ENCODE measurements at regions not wholly inside any gene's neighbourhood (a gene's known extent, or its start where the extent isn't known, plus 50 kb on each side); places are given as distances from the start of the nearest gene placed in this dataset.

GRCh38 chr13:50512474-50513299 is 330.8 kb downstream of the DLEU7 start:
- H3K9ac ChIP-seq = peak overlapping the region; percentile 72
- H3F3A ChIP-seq (ENCODE audit: insufficient read depth) = no peaks in the 10 kb centered on the region
- in situ Hi-C loops (cut with MboI) = no loop called here
- H2AFZ ChIP-seq = peak overlapping the region; percentile 98
- H3K9me3 ChIP-seq (ENCODE audit: low read depth) = no peaks in the 10 kb centered on the region
- no peaks in the 10 kb centered on the region for H3K9me2 ChIP-seq (ENCODE audit: insufficient read depth)
- no peaks in the 10 kb centered on the region for H3K79me2 ChIP-seq (ENCODE audit: insufficient read depth)
- no peaks in the 10 kb centered on the region for H4K20me1 ChIP-seq (ENCODE audit: insufficient read depth)
- WGBS, 2 experiments (ENCODE audit: low coverage in 1 of 2, low lambda C conversion rate in 2 of 2, missing lambda C conversion rate in 2 of 2) = 14 to 18% methylated on average over 12 of the region's 12 CpGs
- H3K4me3 ChIP-seq = peak overlapping the region; percentile 67
- TF ChIP-seq EZH2 (IDR thresholded peaks at IDR 0.05; ENCODE audit: insufficient read depth, poor library complexity, severe bottlenecking) (no peak), EZH2phosphoT487 (IDR thresholded peaks at IDR 0.05; ENCODE audit: insufficient read depth, low read depth) (no peak)
- DNase-seq = peak; percentile 68
- no peaks in the 10 kb centered on the region for H3K36me3 ChIP-seq (ENCODE audit: low read depth)
- no peaks in the 10 kb centered on the region for H3K27me3 ChIP-seq (replicated peaks; ENCODE audit: insufficient read depth)
- peak overlapping the region; percentile 94 for H3K4me2 ChIP-seq (ENCODE audit: unreplicated experiment)
- H3K27ac ChIP-seq = peak overlapping the region; percentile 27; the same call in 1 of the 2 replicates
- peaks cover 18% of the 10 kb centered on the region for H3K4me1 ChIP-seq (ENCODE audit: insufficient read depth)

GRCh38 chr13:50513300-50513877 is 330.1 kb downstream of the DLEU7 start:
- WGBS, 2 experiments (ENCODE audit: low coverage in 1 of 2, low lambda C conversion rate in 2 of 2, missing lambda C conversion rate in 2 of 2) = 72 to 86% methylated on average over 2 of the region's 2 CpGs
- Histone ChIP-seq H3K27me3 (replicated peaks; ENCODE audit: insufficient read depth) (no peaks in the 10 kb centered on the region), H3K9me2 (ENCODE audit: insufficient read depth) (no peaks in the 10 kb centered on the region), H3K36me3 (ENCODE audit: low read depth) (no peaks in the 10 kb centered on the region), H2AFZ (peak overlapping the region; percentile 98), H3K27ac (no peak overlapping the region), H3K9me3 (ENCODE audit: low read depth) (no peaks in the 10 kb centered on the region), H3K79me2 (ENCODE audit: insufficient read depth) (no peaks in the 10 kb centered on the region), H3K9ac (no peak overlapping the region), H3K4me3 (no peak overlapping the region), H3K4me1 (ENCODE audit: insufficient read depth) (peaks cover 18% of the 10 kb centered on the region), H3K4me2 (ENCODE audit: unreplicated experiment) (peak overlapping the region; percentile 94), H4K20me1 (ENCODE audit: insufficient read depth) (no peaks in the 10 kb centered on the region), H3F3A (ENCODE audit: insufficient read depth) (no peaks in the 10 kb centered on the region)
- DNase-seq = no peak
- in situ Hi-C loops (cut with MboI) = no loop called here
- TF ChIP-seq EZH2 (IDR thresholded peaks at IDR 0.05; ENCODE audit: insufficient read depth, poor library complexity, severe bottlenecking) (no peak), EZH2phosphoT487 (IDR thresholded peaks at IDR 0.05; ENCODE audit: insufficient read depth, low read depth) (no peak)

- no peak for DNase-seq
- WGBS, 2 experiments (ENCODE audit: low coverage in 1 of 2, low lambda C conversion rate in 2 of 2, missing lambda C conversion rate in 2 of 2) = 85 to 87% methylated on average over 2 of the region's 2 CpGs
- no peak for TF ChIP-seq EZH2 (IDR thresholded peaks at IDR 0.05; ENCODE audit: insufficient read depth, poor library complexity, severe bottlenecking)
- no peak for TF ChIP-seq EZH2phosphoT487 (IDR thresholded peaks at IDR 0.05; ENCODE audit: insufficient read depth, low read depth)
- Histone ChIP-seq H3K9me2 (ENCODE audit: insufficient read depth) (no peaks in the 10 kb centered on the region), H3K4me3 (no peak overlapping the region), H3K79me2 (ENCODE audit: insufficient read depth) (no peaks in the 10 kb centered on the region), H3F3A (ENCODE audit: insufficient read depth) (no peaks in the 10 kb centered on the region), H2AFZ (no peak overlapping the region), H3K9me3 (ENCODE audit: low read depth) (no peaks in the 10 kb centered on the region), H3K4me1 (ENCODE audit: insufficient read depth) (peaks cover 18% of the 10 kb centered on the region), H3K27ac (no peak overlapping the region), H3K36me3 (ENCODE audit: low read depth) (no peaks in the 10 kb centered on the region), H3K4me2 (ENCODE audit: unreplicated experiment) (no peak overlapping the region), H3K27me3 (replicated peaks; ENCODE audit: insufficient read depth) (no peaks in the 10 kb centered on the region), H3K9ac (no peak overlapping the region), H4K20me1 (ENCODE audit: insufficient read depth) (no peaks in the 10 kb centered on the region)
- in situ Hi-C loops (cut with MboI) = no loop called here
Measured at GRCh38 chr13:50514249-50514648, 329.2 kb downstream of the DLEU7 start.

GRCh38 chr13:50518131-50518530 is 325.4 kb downstream of the DLEU7 start:
- TF ChIP-seq EZH2phosphoT487 (IDR thresholded peaks at IDR 0.05; ENCODE audit: insufficient read depth, low read depth) = no peak
- TF ChIP-seq EZH2 (IDR thresholded peaks at IDR 0.05; ENCODE audit: insufficient read depth, poor library complexity, severe bottlenecking) = no peak
- no peaks in the 10 kb centered on the region for H3K79me2 ChIP-seq (ENCODE audit: insufficient read depth)
- no peak overlapping the region for H3K4me3 ChIP-seq
- no peak overlapping the region for H3K9ac ChIP-seq
- no peak overlapping the region for H3K27ac ChIP-seq
- H3K9me3 ChIP-seq (ENCODE audit: low read depth) = no peaks in the 10 kb centered on the region
- peaks cover 10% of the 10 kb centered on the region for H3K4me1 ChIP-seq (ENCODE audit: insufficient read depth)
- no peaks in the 10 kb centered on the region for H3F3A ChIP-seq (ENCODE audit: insufficient read depth)
- 87 to 89% methylated on average over 2 of the region's 2 CpGs for WGBS, 2 experiments (ENCODE audit: low coverage in 1 of 2, low lambda C conversion rate in 2 of 2, missing lambda C conversion rate in 2 of 2)
- no peaks in the 10 kb centered on the region for H3K36me3 ChIP-seq (ENCODE audit: low read depth)
- no peaks in the 10 kb centered on the region for H3K9me2 ChIP-seq (ENCODE audit: insufficient read depth)
- in situ Hi-C loops (cut with MboI) = no loop called here
- H4K20me1 ChIP-seq (ENCODE audit: insufficient read depth) = no peaks in the 10 kb centered on the region
- no peak overlapping the region for H2AFZ ChIP-seq
- H3K4me2 ChIP-seq (ENCODE audit: unreplicated experiment) = no peak overlapping the region
- peak; percentile 17 for DNase-seq
- no peaks in the 10 kb centered on the region for H3K27me3 ChIP-seq (replicated peaks; ENCODE audit: insufficient read depth)

All from GM23248 (cell line).